ENCODE measurements at regions not wholly inside any gene's neighbourhood (a gene's known extent, or its start where the extent isn't known, plus 50 kb on each side); places are given as distances from the start of the nearest gene placed in this dataset.

DNA sequence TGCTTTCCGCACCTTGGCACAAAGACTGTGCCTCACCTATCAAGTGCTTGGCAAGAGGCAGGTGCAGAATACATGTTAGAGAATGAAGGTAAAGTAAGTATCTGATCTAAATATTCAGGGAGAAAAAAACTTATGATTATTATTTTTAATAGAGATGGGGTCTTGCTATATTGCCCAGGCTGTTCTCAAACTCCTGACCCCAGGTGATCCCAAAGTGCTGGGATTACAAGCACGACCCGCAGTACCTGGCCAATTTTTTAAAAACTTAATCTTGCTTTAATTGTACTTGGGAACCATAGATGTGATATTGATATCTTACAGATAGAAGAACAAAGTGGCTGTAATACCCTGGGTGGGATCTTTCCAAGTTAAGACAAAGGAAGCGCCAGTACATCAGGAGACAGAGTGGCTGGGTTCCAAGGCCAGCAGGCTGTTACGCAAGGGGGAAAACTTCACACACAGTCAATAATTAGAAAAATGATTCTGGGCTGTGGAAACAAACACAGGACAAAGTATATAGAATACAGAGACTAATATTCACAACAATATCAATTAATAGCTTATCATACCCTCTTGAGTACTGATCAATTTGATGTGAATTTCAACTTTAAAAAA is 58.6 kb upstream of the ATP1A1 start:
- H3K4me3 ChIP-seq: no peak overlapping the region
- H3K27ac ChIP-seq: no peak overlapping the region

DNA sequence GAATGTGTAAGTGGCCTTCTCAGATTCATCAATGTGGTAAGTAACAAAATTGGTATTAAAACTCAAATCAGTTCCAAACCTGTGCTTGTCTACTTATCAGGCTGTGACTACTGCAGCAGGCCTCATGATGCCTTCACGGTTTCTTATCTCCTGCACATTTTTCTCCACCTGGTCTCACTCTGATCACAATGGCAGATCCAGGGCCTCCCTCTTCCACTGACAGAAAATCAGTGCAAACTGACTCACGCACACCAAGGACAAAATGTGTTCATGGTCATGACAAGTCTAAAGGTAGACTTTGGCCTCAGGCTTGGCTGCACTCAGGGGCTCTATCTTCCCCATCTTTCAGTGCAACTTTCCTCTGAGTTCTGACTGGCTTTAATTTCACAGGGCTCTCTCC is 56.7 kb upstream of the ATP1A1 start:
- Histone ChIP-seq H3K27ac (no peak overlapping the region), H3K4me3 (no peak overlapping the region)

DNA sequence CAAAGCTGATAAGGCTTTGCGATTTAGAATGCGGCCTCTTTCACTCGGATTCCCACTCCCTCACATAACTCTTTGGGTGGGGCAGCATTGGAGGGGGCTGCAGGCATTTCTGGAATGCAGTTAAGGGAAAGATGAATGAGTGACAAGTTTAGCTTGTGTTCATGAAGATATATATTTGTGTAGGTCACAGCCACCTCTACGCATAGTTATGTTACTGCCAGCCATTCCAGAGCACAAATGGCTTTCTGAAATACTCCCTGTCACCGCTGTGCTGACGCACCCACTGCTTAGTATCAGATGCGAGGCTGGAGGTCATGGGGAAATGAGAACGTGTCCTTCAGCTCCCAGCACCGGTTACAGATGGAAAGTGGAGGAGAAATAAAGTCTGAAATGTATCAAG is 54.1 kb upstream of the ATP1A1 start:
- Histone ChIP-seq H3K4me3 (no peak overlapping the region), H3K27ac (no peak overlapping the region)

DNA sequence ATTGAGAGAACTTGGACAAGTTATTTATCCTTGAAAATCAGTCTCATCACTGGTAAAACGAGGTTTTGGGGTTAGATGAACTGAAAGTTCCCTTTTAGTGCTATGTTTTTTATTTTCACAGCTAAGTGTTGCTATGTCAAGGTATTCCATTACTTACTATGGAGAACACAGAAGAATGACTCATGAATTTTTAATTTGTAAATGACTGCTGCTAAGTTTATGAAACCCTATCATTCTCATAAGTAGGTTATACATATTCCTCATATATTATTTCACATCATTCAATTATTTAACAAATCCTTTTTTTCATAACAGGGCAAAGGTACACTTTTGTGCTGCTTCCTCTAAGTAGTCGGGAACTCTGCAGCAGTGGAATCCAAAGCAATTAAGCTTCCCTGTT is 52.2 kb upstream of the ATP1A1 start:
- H3K27ac ChIP-seq: no peak overlapping the region
- H3K4me3 ChIP-seq: no peak overlapping the region

DNA sequence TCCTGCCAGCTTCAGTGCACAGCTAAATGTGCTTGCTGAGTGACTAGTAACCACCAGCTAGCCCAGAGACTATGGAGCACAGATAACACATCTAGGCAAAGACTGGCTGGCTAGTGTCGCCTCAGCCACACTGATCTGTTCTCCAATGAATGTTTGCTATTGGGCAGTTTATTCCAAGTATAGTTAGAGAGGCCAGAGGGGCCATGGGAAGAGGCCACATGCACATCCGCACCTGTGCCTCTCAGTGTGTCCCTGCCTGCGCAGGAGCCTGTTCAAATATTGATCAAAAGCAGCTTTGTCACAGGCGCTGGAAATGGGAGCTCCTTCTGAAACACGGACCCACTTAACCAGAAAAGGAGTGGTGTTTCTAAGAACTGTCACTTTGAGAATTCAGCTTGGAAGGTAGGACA is 51.3 kb upstream of the ATP1A1 start:
- Histone ChIP-seq H3K4me3 (no peak overlapping the region), H3K27ac (no peak overlapping the region)

DNA sequence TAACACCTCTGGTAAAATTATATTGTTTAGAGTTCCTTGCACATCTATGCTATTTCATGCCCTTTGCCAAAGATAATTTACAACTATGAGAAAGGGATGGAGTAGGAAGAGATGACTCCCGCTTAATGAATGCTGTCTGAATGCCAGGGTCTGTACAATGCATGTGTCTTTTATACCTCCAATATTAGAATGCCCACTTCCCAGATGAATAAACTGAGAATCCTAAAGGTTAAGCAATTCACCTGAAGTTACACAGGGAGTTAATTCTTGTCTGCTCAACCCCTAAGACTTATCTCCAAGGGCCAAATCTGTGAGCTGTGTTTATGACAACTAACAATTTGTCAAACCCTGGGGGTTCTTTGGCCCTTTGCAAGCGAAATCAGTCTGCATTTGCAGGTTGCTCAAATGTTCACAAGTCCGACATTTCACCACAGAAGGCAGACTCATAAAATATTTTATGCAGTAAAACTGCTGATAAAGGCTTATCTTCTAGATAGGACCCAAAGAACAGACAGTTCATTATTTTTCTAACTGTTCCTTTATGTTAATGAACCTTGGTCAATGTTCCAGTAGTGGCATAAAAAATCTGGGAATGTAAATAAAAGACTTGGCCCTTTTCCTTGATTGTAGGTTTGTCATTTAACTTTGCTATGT is 50.2 kb upstream of the ATP1A1 start:
- Histone ChIP-seq H3K4me3 (no peak overlapping the region), H3K27ac (no peak overlapping the region)
